ENCODE measurements at regions not wholly inside any gene's neighbourhood (a gene's known extent, or its start where the extent isn't known, plus 50 kb on each side); places are given as distances from the start of the nearest gene placed in this dataset.

- no peak for DNase-seq (ENCODE audit: low read depth)
These were observed 117.5 kb downstream of the OR13A1 start for GRCh38 chr10:45197816-45198485.

GRCh38 chr10:45198486-45199204, 116.8 kb downstream of the OR13A1 start:
- DNase-seq (ENCODE audit: low read depth): no peak

- no peak for DNase-seq (ENCODE audit: low read depth)
These were observed 116.1 kb downstream of the OR13A1 start for GRCh38 chr10:45199205-45199740.

GRCh38 chr10:45201271-45201670, 114.1 kb downstream of the OR13A1 start:
- DNase-seq (ENCODE audit: low read depth): no peak

- DNase-seq (ENCODE audit: low read depth): no peak
These were observed 113.2 kb downstream of the OR13A1 start for GRCh38 chr10:45202242-45202641.

GRCh38 chr10:45204954-45205775, 110.2 kb downstream of the OR13A1 start:
- DNase-seq (ENCODE audit: low read depth): no peak

GRCh38 chr10:45209888-45210287, 105.5 kb downstream of the OR13A1 start:
- DNase-seq (ENCODE audit: low read depth): no peak

- DNase-seq (ENCODE audit: low read depth): no peak
These were observed 103.8 kb downstream of the OR13A1 start for GRCh38 chr10:45211576-45211975.

- DNase-seq (ENCODE audit: low read depth): no peak
These were observed 96.0 kb downstream of the OR13A1 start for GRCh38 chr10:45219416-45219815.

GRCh38 chr10:45220931-45221330, 94.5 kb downstream of the OR13A1 start:
- DNase-seq (ENCODE audit: low read depth): no peak

- no peak for DNase-seq (ENCODE audit: low read depth)
These were observed 91.1 kb downstream of the OR13A1 start for GRCh38 chr10:45224219-45224841.

GRCh38 chr10:45227042-45227441, 88.4 kb downstream of the OR13A1 start:
- DNase-seq (ENCODE audit: low read depth): no peak

- DNase-seq (ENCODE audit: low read depth): no peak
These were observed 88.0 kb downstream of the OR13A1 start for GRCh38 chr10:45227456-45227855.

- DNase-seq (ENCODE audit: low read depth): no peak
These were observed 85.6 kb downstream of the OR13A1 start for GRCh38 chr10:45229823-45230222.

- DNase-seq (ENCODE audit: low read depth): peak; percentile 49
These were observed 80.1 kb downstream of the OR13A1 start for GRCh38 chr10:45235260-45235769.

GRCh38 chr10:45235798-45236220, 79.6 kb downstream of the OR13A1 start:
- DNase-seq (ENCODE audit: low read depth): no peak

GRCh38 chr10:45238896-45239295, 76.5 kb downstream of the OR13A1 start:
- DNase-seq (ENCODE audit: low read depth): no peak

- no peak for DNase-seq (ENCODE audit: low read depth)
These were observed 75.8 kb downstream of the OR13A1 start for GRCh38 chr10:45239642-45240041.

GRCh38 chr10:45241865-45242520, 73.4 kb downstream of the OR13A1 start:
- no peak for DNase-seq (ENCODE audit: low read depth)

- DNase-seq (ENCODE audit: low read depth): no peak
These were observed 72.1 kb downstream of the OR13A1 start for GRCh38 chr10:45243261-45243660.

- no peak for DNase-seq (ENCODE audit: low read depth)
These were observed 68.9 kb downstream of the OR13A1 start for GRCh38 chr10:45246522-45246921.

All from forelimb muscle (tissue), 1 donor.